WTC11 (cell line): ENCODE measurements at regions not wholly inside any gene's neighbourhood (a gene's known extent, or its start where the extent isn't known, plus 50 kb on each side); places are given as distances from the start of the nearest gene placed in this dataset.

ENCODE experiments used
- CTCF ChIP-seq: fragments of 200-600 bp; IDR thresholded peaks from 2 replicates; pipeline ENCODE4 v1.8.0; 2022; ENCODE audit warnings: antibody characterized with exemption
- FOXP1 ChIP-seq: sonication (generic); formaldehyde crosslinking; IDR thresholded peaks from 2 replicates; pipeline ENCODE4 v1.8.0; 2022; ENCODE audit warnings: missing genetic modification reagents, mild to moderate bottlenecking, moderate library complexity, borderline replicate concordance
- HMGXB4 ChIP-seq: sonication (generic); formaldehyde crosslinking; IDR thresholded peaks from 2 replicates; pipeline ENCODE4 v1.8.1; 2023; ENCODE audit warnings: mild to moderate bottlenecking, moderate library complexity, missing genetic modification reagents
- MAX ChIP-seq: sonication (generic); formaldehyde crosslinking; IDR thresholded peaks from 2 replicates; pipeline ENCODE4 v1.8.0; 2022; ENCODE audit warnings: mild to moderate bottlenecking, missing genetic modification reagents
- NR3C1 ChIP-seq: sonication (generic); formaldehyde crosslinking; conservative IDR thresholded peaks from 2 replicates; pipeline ENCODE4 v1.8.1; 2023; ENCODE audit warnings: low read depth, mild to moderate bottlenecking, missing genetic modification reagents
- ZNF317 ChIP-seq: sonication (generic); formaldehyde crosslinking; IDR thresholded peaks from 2 replicates; pipeline ENCODE4 v1.8.1; 2023; ENCODE audit warnings: low read depth, mild to moderate bottlenecking, moderate library complexity, missing genetic modification reagents, borderline replicate concordance
- ZNF396 ChIP-seq: fragments of 250-450 bp; sonication (Bioruptor Pico); IDR thresholded peaks from 2 replicates; pipeline ENCODE4 v1.8.0; 2021; ENCODE audit warnings: mild to moderate bottlenecking, moderate library complexity, borderline replicate concordance
- TF ChIP-seq, protein P1 (sequence below): sonication (generic); formaldehyde crosslinking; IDR thresholded peaks from 2 replicates; pipeline ENCODE4 v1.8.0; 2023; ENCODE audit warnings: missing genetic modification reagents, mild to moderate bottlenecking, borderline replicate concordance
- TF ChIP-seq, protein P2 (sequence below): sonication (generic); formaldehyde crosslinking; IDR thresholded peaks from 2 replicates; pipeline ENCODE4 v1.8.1; 2023; ENCODE audit warnings: mild to moderate bottlenecking, missing genetic modification reagents, moderate library complexity

GRCh38 chr2:146561996-146562395 is 1282.8 kb upstream of the ACVR2A start:
- TF ChIP-seq ZNF396 (CRISPR knock-in tag) (no peak), NR3C1 (CRISPR knock-in tag) (no peak), ZNF317 (CRISPR knock-in tag) (no peak), HMGXB4 (CRISPR knock-in tag) (no peak), FOXP1 (no peak), CTCF (no peak), MAX (CRISPR knock-in tag) (no peak)
- TF ChIP-seq, protein P1, sequence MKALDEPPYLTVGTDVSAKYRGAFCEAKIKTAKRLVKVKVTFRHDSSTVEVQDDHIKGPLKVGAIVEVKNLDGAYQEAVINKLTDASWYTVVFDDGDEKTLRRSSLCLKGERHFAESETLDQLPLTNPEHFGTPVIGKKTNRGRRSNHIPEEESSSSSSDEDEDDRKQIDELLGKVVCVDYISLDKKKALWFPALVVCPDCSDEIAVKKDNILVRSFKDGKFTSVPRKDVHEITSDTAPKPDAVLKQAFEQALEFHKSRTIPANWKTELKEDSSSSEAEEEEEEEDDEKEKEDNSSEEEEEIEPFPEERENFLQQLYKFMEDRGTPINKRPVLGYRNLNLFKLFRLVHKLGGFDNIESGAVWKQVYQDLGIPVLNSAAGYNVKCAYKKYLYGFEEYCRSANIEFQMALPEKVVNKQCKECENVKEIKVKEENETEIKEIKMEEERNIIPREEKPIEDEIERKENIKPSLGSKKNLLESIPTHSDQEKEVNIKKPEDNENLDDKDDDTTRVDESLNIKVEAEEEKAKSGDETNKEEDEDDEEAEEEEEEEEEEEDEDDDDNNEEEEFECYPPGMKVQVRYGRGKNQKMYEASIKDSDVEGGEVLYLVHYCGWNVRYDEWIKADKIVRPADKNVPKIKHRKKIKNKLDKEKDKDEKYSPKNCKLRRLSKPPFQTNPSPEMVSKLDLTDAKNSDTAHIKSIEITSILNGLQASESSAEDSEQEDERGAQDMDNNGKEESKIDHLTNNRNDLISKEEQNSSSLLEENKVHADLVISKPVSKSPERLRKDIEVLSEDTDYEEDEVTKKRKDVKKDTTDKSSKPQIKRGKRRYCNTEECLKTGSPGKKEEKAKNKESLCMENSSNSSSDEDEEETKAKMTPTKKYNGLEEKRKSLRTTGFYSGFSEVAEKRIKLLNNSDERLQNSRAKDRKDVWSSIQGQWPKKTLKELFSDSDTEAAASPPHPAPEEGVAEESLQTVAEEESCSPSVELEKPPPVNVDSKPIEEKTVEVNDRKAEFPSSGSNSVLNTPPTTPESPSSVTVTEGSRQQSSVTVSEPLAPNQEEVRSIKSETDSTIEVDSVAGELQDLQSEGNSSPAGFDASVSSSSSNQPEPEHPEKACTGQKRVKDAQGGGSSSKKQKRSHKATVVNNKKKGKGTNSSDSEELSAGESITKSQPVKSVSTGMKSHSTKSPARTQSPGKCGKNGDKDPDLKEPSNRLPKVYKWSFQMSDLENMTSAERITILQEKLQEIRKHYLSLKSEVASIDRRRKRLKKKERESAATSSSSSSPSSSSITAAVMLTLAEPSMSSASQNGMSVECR (CRISPR knock-in tag), result no peak
- TF ChIP-seq, protein P2, sequence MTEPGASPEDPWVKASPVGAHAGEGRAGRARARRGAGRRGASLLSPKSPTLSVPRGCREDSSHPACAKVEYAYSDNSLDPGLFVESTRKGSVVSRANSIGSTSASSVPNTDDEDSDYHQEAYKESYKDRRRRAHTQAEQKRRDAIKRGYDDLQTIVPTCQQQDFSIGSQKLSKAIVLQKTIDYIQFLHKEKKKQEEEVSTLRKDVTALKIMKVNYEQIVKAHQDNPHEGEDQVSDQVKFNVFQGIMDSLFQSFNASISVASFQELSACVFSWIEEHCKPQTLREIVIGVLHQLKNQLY (CRISPR knock-in tag), result no peak
